Stimulated activated CD4-positive, alpha-beta T cell treated with anti-CD3 and anti-CD28 coated beads, Interleukin-2, amount 100 ng/mL, for 48 hours (primary cell): ENCODE measurements at regions not wholly inside any gene's neighbourhood (a gene's known extent, or its start where the extent isn't known, plus 50 kb on each side); places are given as distances from the start of the nearest gene placed in this dataset.

Experiments used
- DNase-seq, 2 donors: peaks; one replicate each; pipeline ENCODE4 v3.0.0-alpha.2; 2020

GRCh38 chr3:5429517-5429890, 242.0 kb downstream of the EDEM1 start:
- DNase-seq: no peak

GRCh38 chr3:5430701-5431100, 243.2 kb downstream of the EDEM1 start:
- DNase-seq: no peak

- DNase-seq: no peak
Observed at GRCh38 chr3:5431146-5431545, 243.6 kb downstream of the EDEM1 start.

GRCh38 chr3:5431811-5432378, 244.4 kb downstream of the EDEM1 start:
- DNase-seq: no peak

- no peak for DNase-seq
Observed at GRCh38 chr3:5437296-5437782, 249.8 kb downstream of the EDEM1 start.

GRCh38 chr3:5437783-5438323, 250.3 kb downstream of the EDEM1 start:
- no peak for DNase-seq

- DNase-seq: no peak
Observed at GRCh38 chr3:5441401-5441800, 253.9 kb downstream of the EDEM1 start.

- no peak for DNase-seq
Observed at GRCh38 chr3:5442106-5442785, 254.7 kb downstream of the EDEM1 start.

- no peak for DNase-seq
Observed at GRCh38 chr3:5442786-5443138, 255.3 kb downstream of the EDEM1 start.

GRCh38 chr3:5444253-5444652, 256.7 kb downstream of the EDEM1 start:
- DNase-seq: no peak

GRCh38 chr3:5445676-5446201, 258.2 kb downstream of the EDEM1 start:
- DNase-seq: no peak

- no peak for DNase-seq
Observed at GRCh38 chr3:5448246-5448645, 260.7 kb downstream of the EDEM1 start.

GRCh38 chr3:5448816-5449215, 261.3 kb downstream of the EDEM1 start:
- DNase-seq: no peak

GRCh38 chr3:5456199-5456598, 268.7 kb downstream of the EDEM1 start:
- DNase-seq: no peak

- no peak for DNase-seq
Observed at GRCh38 chr3:5458526-5458925, 271.0 kb downstream of the EDEM1 start.

- no peak for DNase-seq
Observed at GRCh38 chr3:5462086-5462485, 274.6 kb downstream of the EDEM1 start.

GRCh38 chr3:5463991-5464390, 276.5 kb downstream of the EDEM1 start:
- DNase-seq: no peak

- no peak for DNase-seq
Observed at GRCh38 chr3:5464649-5465048, 277.1 kb downstream of the EDEM1 start.

GRCh38 chr3:5465183-5465582, 277.7 kb downstream of the EDEM1 start:
- no peak for DNase-seq

GRCh38 chr3:5466065-5466464, 278.6 kb downstream of the EDEM1 start:
- no peak for DNase-seq

- DNase-seq: no peak
Observed at GRCh38 chr3:5466717-5467116, 279.2 kb downstream of the EDEM1 start.

- DNase-seq: no peak
Observed at GRCh38 chr3:5473471-5473870, 286.0 kb downstream of the EDEM1 start.

GRCh38 chr3:5476403-5476802, 288.9 kb downstream of the EDEM1 start:
- no peak for DNase-seq

- DNase-seq: no peak
Observed at GRCh38 chr3:5479229-5479799, 291.8 kb downstream of the EDEM1 start.
